ENCODE measurements at regions not wholly inside any gene's neighbourhood (a gene's known extent, or its start where the extent isn't known, plus 50 kb on each side); places are given as distances from the start of the nearest gene placed in this dataset.

DNA sequence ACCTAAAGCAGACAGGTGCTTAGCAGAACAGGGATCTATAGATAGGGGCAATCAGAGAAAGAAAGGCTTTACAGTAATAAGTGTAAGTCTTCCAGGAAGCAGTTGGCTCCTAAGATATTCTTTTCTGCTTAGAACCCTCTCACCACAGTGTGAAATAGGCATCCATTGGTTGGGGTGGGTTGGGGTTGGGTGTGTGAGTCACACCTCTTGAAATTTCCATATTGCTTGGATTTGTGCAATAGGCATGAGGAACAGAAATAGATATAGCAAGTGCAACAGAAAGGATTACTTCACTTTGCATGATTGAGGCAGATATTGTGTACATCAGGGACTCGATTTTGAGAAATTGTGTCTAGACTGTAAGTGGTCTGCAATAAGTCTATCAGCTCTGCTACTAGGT, 200.1 kb upstream of the GAP43 start:
- H3K27ac ChIP-seq (ENCODE audit: low read depth, low read length), result no peak overlapping the region

DNA sequence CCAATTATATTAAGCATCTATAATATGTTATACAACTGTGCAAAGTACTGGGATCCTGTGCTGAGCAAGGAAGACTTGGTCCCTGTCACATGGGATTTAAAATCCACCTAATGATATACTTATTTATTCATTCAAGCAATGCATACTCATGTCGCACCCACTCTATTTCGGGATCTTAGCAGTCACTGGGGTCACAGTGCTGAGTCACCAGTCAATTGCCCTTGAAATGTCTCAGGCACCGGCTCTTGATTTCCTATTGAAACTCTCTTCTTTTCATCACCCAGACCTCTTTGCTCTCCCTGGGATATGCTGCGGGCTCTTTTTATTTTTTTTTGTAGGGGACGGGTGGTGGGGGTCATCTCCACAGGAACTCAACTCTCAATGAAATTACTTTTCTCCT, 194.5 kb upstream of the GAP43 start:
- no peak overlapping the region for H3K4me3 ChIP-seq (ENCODE audit: low read depth in 1 of 5, low read length in 5 of 5)
- H3K27me3 ChIP-seq (ENCODE audit: control insufficient read depth in 5 of 5, insufficient read depth in 4 of 5, low read length in 5 of 5), result no peaks in the 10 kb centered on the region
- no peak overlapping the region for H3K9ac ChIP-seq (ENCODE audit: low read length in 5 of 5)
- H3K9me3 ChIP-seq (ENCODE audit: control insufficient read depth in 5 of 5, low read length in 5 of 5), result no peaks in the 10 kb centered on the region
- no peak overlapping the region for H3K27ac ChIP-seq (ENCODE audit: low read depth, low read length)
- no peaks in the 10 kb centered on the region for H3K4me1 ChIP-seq (ENCODE audit: control insufficient read depth in 5 of 5, insufficient read depth in 5 of 5, low read length in 5 of 5)
- H3K36me3 ChIP-seq (ENCODE audit: control insufficient read depth in 5 of 5, insufficient read depth in 5 of 5, low read length in 5 of 5), result no peaks in the 10 kb centered on the region

More for the DNA sequence above, 200.1 kb upstream of the GAP43 start:
- Histone ChIP-seq H3K4me3 (ENCODE audit: low read depth in 1 of 5, low read length in 5 of 5) (no peak overlapping the region), H3K9me3 (ENCODE audit: control insufficient read depth in 5 of 5, low read length in 5 of 5) (no peaks in the 10 kb centered on the region), H3K36me3 (ENCODE audit: control insufficient read depth in 5 of 5, insufficient read depth in 5 of 5, low read length in 5 of 5) (no peaks in the 10 kb centered on the region), H3K27me3 (ENCODE audit: control insufficient read depth in 5 of 5, insufficient read depth in 4 of 5, low read length in 5 of 5) (no peaks in the 10 kb centered on the region), H3K9ac (ENCODE audit: low read length in 5 of 5) (no peak overlapping the region), H3K4me1 (ENCODE audit: control insufficient read depth in 5 of 5, insufficient read depth in 5 of 5, low read length in 5 of 5) (no peaks in the 10 kb centered on the region)

DNA sequence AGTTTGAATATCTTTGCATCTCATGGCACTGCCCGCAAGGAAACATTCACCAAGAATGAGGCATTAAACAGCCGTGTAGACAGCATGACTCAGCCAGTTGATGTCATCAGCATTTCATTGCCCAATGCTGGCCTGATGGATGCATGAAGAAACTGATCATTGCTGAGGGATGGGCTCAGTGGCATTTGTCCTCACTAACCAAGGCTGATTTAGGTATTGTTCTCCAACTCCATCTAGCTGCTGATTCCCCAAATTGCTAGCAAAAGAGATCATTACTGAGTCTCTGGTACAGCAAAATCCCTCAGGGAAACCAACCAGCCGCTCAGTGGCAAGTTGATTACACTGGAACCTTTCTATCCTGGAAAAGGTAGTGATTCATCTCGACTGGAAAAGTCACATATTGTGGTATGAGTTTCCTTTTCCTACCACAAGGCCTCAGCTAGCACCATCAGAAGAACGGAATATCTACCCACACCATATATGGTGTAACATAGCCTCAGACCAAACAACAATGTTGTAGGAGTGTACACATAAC, 186.5 kb upstream of the GAP43 start:
- Histone ChIP-seq H3K36me3 (ENCODE audit: control insufficient read depth in 5 of 5, insufficient read depth in 5 of 5, low read length in 5 of 5) (no peaks in the 10 kb centered on the region), H3K9ac (ENCODE audit: low read length in 5 of 5) (no peak overlapping the region), H3K27ac (ENCODE audit: low read depth, low read length) (no peak overlapping the region), H3K4me1 (ENCODE audit: control insufficient read depth in 5 of 5, insufficient read depth in 5 of 5, low read length in 5 of 5) (no peaks in the 10 kb centered on the region), H3K27me3 (ENCODE audit: control insufficient read depth in 5 of 5, insufficient read depth in 4 of 5, low read length in 5 of 5) (no peaks in the 10 kb centered on the region), H3K4me3 (ENCODE audit: low read depth in 1 of 5, low read length in 5 of 5) (no peak overlapping the region), H3K9me3 (ENCODE audit: control insufficient read depth in 5 of 5, low read length in 5 of 5) (no peaks in the 10 kb centered on the region)

DNA sequence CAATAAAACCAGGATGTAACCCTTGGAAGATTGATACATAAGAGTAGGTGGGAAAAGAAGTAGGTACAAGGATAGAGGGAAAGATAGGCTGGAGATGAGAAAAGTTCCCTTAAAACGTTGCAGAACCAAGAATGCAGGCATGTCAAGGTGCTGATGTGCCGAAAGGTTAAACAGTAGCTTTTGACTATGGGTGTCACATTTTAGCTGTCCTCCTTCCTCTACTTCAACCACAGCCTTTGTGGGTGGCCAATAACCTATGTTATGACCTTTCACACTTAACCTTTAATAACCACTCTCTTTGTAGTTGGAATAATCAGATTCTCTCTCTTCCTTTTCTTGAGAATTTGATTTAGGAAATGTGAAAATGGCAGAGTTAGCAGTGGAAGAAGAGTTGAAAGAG, 184.5 kb upstream of the GAP43 start:
- no peaks in the 10 kb centered on the region for H3K4me1 ChIP-seq (ENCODE audit: control insufficient read depth in 5 of 5, insufficient read depth in 5 of 5, low read length in 5 of 5)

DNA sequence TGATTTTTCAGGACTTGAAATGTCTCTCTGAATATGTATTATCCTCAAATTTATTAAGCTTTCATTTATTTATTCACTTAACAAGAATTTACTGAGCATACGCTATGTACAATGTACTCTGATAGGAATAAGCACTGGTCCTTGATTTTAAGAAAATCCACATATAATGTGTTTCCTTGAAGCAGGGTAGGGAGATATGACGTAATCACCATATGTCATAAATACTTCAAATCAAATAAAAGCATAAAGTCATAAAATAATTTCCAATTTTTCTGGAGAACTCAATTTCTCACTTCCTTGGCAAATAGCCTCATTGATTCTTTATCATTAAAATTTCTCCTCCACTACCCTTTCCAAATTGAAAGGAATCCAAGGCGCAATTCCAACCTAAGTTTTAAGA, 177.8 kb upstream of the GAP43 start:
- Histone ChIP-seq H3K27ac (ENCODE audit: low read depth, low read length) (no peak overlapping the region), H3K9me3 (ENCODE audit: control insufficient read depth in 5 of 5, low read length in 5 of 5) (no peaks in the 10 kb centered on the region), H3K9ac (ENCODE audit: low read length in 5 of 5) (no peak overlapping the region), H3K4me3 (ENCODE audit: low read depth in 1 of 5, low read length in 5 of 5) (no peak overlapping the region), H3K36me3 (ENCODE audit: control insufficient read depth in 5 of 5, insufficient read depth in 5 of 5, low read length in 5 of 5) (no peaks in the 10 kb centered on the region), H3K27me3 (ENCODE audit: control insufficient read depth in 5 of 5, insufficient read depth in 4 of 5, low read length in 5 of 5) (no peaks in the 10 kb centered on the region), H3K4me1 (ENCODE audit: control insufficient read depth in 5 of 5, insufficient read depth in 5 of 5, low read length in 5 of 5) (peaks cover 0 to 11% (median 0%) of the 10 kb centered on the region in 5 donors)

More for the DNA sequence above, 184.5 kb upstream of the GAP43 start:
- no peak overlapping the region for H3K4me3 ChIP-seq (ENCODE audit: low read depth in 1 of 5, low read length in 5 of 5)
- H3K27me3 ChIP-seq (ENCODE audit: control insufficient read depth in 5 of 5, insufficient read depth in 4 of 5, low read length in 5 of 5), result no peaks in the 10 kb centered on the region
- no peaks in the 10 kb centered on the region for H3K36me3 ChIP-seq (ENCODE audit: control insufficient read depth in 5 of 5, insufficient read depth in 5 of 5, low read length in 5 of 5)
- H3K9ac ChIP-seq (ENCODE audit: low read length in 5 of 5), result no peak overlapping the region
- H3K27ac ChIP-seq (ENCODE audit: low read depth, low read length), result no peak overlapping the region
- no peaks in the 10 kb centered on the region for H3K9me3 ChIP-seq (ENCODE audit: control insufficient read depth in 5 of 5, low read length in 5 of 5)

DNA sequence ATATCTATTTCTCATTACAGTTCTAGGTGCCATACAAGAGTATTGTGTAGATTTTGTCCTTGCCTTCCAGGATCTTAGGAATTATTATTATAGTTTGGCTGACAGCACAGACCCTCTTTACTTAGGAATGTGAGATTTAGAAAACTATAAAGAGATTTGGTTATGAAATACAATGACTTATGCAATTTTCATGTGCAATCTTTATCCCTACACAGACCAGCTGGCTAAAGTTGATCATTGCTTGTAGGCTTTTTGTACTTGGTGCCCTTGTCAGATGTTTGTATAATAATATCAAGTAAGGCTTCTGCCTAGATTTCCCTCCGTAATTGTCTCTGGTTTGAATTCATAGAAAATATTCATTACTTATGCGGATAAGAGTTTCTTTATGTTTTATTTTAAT, 174.5 kb upstream of the GAP43 start:
- peaks cover 0 to 11% (median 0%) of the 10 kb centered on the region in 5 donors for H3K4me1 ChIP-seq (ENCODE audit: control insufficient read depth in 5 of 5, insufficient read depth in 5 of 5, low read length in 5 of 5)
- H3K4me3 ChIP-seq (ENCODE audit: low read depth in 1 of 5, low read length in 5 of 5), result no peak overlapping the region
- no peak overlapping the region for H3K27ac ChIP-seq (ENCODE audit: low read depth, low read length)
- no peaks in the 10 kb centered on the region for H3K27me3 ChIP-seq (ENCODE audit: control insufficient read depth in 5 of 5, insufficient read depth in 4 of 5, low read length in 5 of 5)
- no peaks in the 10 kb centered on the region for H3K36me3 ChIP-seq (ENCODE audit: control insufficient read depth in 5 of 5, insufficient read depth in 5 of 5, low read length in 5 of 5)
- H3K9me3 ChIP-seq (ENCODE audit: control insufficient read depth in 5 of 5, low read length in 5 of 5), result no peaks in the 10 kb centered on the region
- H3K9ac ChIP-seq (ENCODE audit: low read length in 5 of 5), result no peak overlapping the region

DNA sequence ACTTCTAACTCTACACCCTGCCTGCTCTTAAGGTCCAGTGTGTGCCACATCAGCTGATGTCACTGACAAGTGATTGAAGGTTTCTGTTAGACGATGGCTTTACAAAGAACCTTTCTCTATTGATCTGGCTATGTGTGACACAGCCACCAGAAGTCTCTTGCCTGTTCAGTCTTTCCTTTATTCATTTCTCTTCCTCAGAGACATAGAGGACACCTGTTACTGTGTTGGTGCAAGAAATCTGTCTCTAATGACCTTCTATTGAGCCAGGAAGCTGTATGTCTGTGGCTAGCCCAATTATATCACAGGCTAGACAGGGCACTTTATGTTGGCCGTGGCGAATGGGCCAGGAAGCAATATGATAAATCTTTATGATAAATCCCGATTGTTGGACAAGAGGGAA, 173.3 kb upstream of the GAP43 start:
- H3K4me1 ChIP-seq (ENCODE audit: control insufficient read depth in 5 of 5, insufficient read depth in 5 of 5, low read length in 5 of 5), result peaks cover 0 to 11% (median 0%) of the 10 kb centered on the region in 5 donors
- no peak overlapping the region for H3K4me3 ChIP-seq (ENCODE audit: low read depth in 1 of 5, low read length in 5 of 5)
- H3K27me3 ChIP-seq (ENCODE audit: control insufficient read depth in 5 of 5, insufficient read depth in 4 of 5, low read length in 5 of 5), result no peaks in the 10 kb centered on the region
- H3K36me3 ChIP-seq (ENCODE audit: control insufficient read depth in 5 of 5, insufficient read depth in 5 of 5, low read length in 5 of 5), result no peaks in the 10 kb centered on the region
- H3K27ac ChIP-seq (ENCODE audit: low read depth, low read length), result no peak overlapping the region
- no peak overlapping the region for H3K9ac ChIP-seq (ENCODE audit: low read length in 5 of 5)
- peaks cover 0 to 3% (median 1%) of the 10 kb centered on the region in 5 donors for H3K9me3 ChIP-seq (ENCODE audit: control insufficient read depth in 5 of 5, low read length in 5 of 5)

DNA sequence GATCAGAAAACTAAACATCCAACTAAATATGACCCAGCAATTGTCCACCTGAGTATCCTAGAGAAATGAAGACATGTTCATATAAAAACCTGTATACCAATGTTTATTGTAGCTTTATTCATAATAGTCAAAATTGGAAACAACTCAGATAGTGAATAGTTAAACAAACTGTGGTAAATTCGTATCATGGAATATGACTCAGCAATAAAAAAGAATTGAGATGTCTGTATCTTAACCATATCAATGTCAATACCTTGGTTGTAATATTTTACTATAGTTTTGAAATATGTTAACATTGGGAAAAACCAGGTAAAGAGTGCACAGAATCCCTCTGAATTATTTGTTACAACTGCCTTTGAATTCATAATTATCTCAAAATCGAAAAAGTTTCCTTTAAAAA, 159.3 kb upstream of the GAP43 start:
- H3K27me3 ChIP-seq (ENCODE audit: control insufficient read depth in 5 of 5, insufficient read depth in 4 of 5, low read length in 5 of 5), result no peaks in the 10 kb centered on the region
- H3K9ac ChIP-seq (ENCODE audit: low read length in 5 of 5), result no peak overlapping the region
- no peak overlapping the region for H3K4me3 ChIP-seq (ENCODE audit: low read depth in 1 of 5, low read length in 5 of 5)
- peaks cover 0 to 5% (median 0%) of the 10 kb centered on the region in 5 donors for H3K9me3 ChIP-seq (ENCODE audit: control insufficient read depth in 5 of 5, low read length in 5 of 5)
- peaks cover 0 to 3% (median 0%) of the 10 kb centered on the region in 5 donors for H3K4me1 ChIP-seq (ENCODE audit: control insufficient read depth in 5 of 5, insufficient read depth in 5 of 5, low read length in 5 of 5)
- H3K36me3 ChIP-seq (ENCODE audit: control insufficient read depth in 5 of 5, insufficient read depth in 5 of 5, low read length in 5 of 5), result no peaks in the 10 kb centered on the region
- H3K27ac ChIP-seq (ENCODE audit: low read depth, low read length), result no peak overlapping the region

DNA sequence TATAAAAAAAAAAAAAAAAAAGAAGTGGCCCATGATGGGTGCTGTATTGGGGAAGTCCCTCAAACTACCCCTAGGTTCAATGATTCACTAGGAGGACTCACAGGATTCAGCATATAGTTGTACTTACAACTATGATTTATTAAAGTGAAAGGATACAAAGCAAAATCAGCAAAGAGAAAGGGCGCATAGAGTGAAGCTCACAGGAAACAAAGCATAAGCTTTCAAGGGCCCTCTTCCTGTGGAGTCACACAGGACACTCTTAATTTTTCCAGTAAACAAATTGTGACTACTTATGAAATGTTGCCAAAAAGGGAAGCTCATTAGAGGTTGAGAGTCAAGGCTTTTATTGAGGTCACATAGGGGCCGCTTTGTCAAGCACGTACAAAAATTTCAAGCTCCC, 153.7 kb upstream of the GAP43 start:
- no peaks in the 10 kb centered on the region for H3K9me3 ChIP-seq (ENCODE audit: control insufficient read depth in 5 of 5, low read length in 5 of 5)
- no peaks in the 10 kb centered on the region for H3K36me3 ChIP-seq (ENCODE audit: control insufficient read depth in 5 of 5, insufficient read depth in 5 of 5, low read length in 5 of 5)
- H3K4me1 ChIP-seq (ENCODE audit: control insufficient read depth in 5 of 5, insufficient read depth in 5 of 5, low read length in 5 of 5), result peaks cover 0 to 8% (median 0%) of the 10 kb centered on the region in 5 donors
- no peak overlapping the region for H3K27ac ChIP-seq (ENCODE audit: low read depth, low read length)
- no peak overlapping the region for H3K9ac ChIP-seq (ENCODE audit: low read length in 5 of 5)
- H3K27me3 ChIP-seq (ENCODE audit: control insufficient read depth in 5 of 5, insufficient read depth in 4 of 5, low read length in 5 of 5), result no peaks in the 10 kb centered on the region
- H3K4me3 ChIP-seq (ENCODE audit: low read depth in 1 of 5, low read length in 5 of 5), result no peak overlapping the region

DNA sequence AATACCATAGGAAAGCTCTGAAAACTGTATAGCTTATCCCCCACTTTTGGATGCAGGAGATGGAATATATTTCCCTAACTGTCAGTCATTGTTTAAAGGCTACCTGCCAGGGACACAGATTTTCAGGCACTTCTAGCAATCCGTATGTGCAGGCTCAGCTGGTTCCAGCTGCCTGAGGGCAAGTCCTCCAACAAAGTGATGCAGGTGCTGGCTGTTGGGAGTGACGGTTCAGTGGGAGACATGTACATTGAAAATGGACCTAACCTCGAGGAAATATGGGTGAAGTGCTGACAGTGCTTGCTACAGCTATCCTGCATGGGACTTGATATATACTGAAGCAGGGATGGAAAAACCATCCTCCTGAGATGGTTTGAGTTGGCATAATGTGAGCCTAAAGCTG, 153.1 kb upstream of the GAP43 start:
- no peak overlapping the region for H3K9ac ChIP-seq (ENCODE audit: low read length in 5 of 5)
- H3K27ac ChIP-seq (ENCODE audit: low read depth, low read length), result no peak overlapping the region
- H3K36me3 ChIP-seq (ENCODE audit: control insufficient read depth in 5 of 5, insufficient read depth in 5 of 5, low read length in 5 of 5), result no peaks in the 10 kb centered on the region
- peaks cover 0 to 8% (median 0%) of the 10 kb centered on the region in 5 donors for H3K4me1 ChIP-seq (ENCODE audit: control insufficient read depth in 5 of 5, insufficient read depth in 5 of 5, low read length in 5 of 5)
- H3K27me3 ChIP-seq (ENCODE audit: control insufficient read depth in 5 of 5, insufficient read depth in 4 of 5, low read length in 5 of 5), result no peaks in the 10 kb centered on the region
- H3K9me3 ChIP-seq (ENCODE audit: control insufficient read depth in 5 of 5, low read length in 5 of 5), result no peaks in the 10 kb centered on the region
- no peak overlapping the region for H3K4me3 ChIP-seq (ENCODE audit: low read depth in 1 of 5, low read length in 5 of 5)

Measured in subcutaneous abdominal adipose tissue (tissue), 5 donors.